SK-N-DZ (cell line): ENCODE measurements at regions not wholly inside any gene's neighbourhood (a gene's known extent, or its start where the extent isn't known, plus 50 kb on each side); places are given as distances from the start of the nearest gene placed in this dataset.
"Not testable (repeated sequence)": the region's sequence is repeated elsewhere in the genome, so short reads cannot be mapped to it uniquely, and the experiment has no call there.

Experiments used
- DNase-seq: peaks from one replicate; pipeline ENCODE4 v3.0.0-alpha.2; 2015; ENCODE audit warnings: low spot score

- DNase-seq = peak; percentile 54
Observed at GRCh38 chr15:69554279-69554961, 101.8 kb downstream of the RPLP1 start.

GRCh38 chr15:69555080-69555479 lies 102.5 kb downstream of the RPLP1 start:
- no peak for DNase-seq

GRCh38 chr15:69556344-69556743 lies 103.7 kb downstream of the RPLP1 start:
- no peak for DNase-seq

GRCh38 chr15:69557020-69557706 lies 104.5 kb downstream of the RPLP1 start:
- no peak for DNase-seq

GRCh38 chr15:69557707-69558409 lies 105.2 kb downstream of the RPLP1 start:
- no peak for DNase-seq

- DNase-seq = no peak
Observed at GRCh38 chr15:69559440-69560190, 107.0 kb downstream of the RPLP1 start.

GRCh38 chr15:69561071-69561784 lies 108.6 kb downstream of the RPLP1 start:
- DNase-seq = no peak

- DNase-seq = no peak
Observed at GRCh38 chr15:69562116-69562515, 109.5 kb downstream of the RPLP1 start.

- DNase-seq = no peak
Observed at GRCh38 chr15:69562564-69562963, 109.9 kb downstream of the RPLP1 start.

GRCh38 chr15:69565066-69565655 lies 112.5 kb downstream of the RPLP1 start:
- DNase-seq = no peak

GRCh38 chr15:69567238-69567760 lies 114.7 kb downstream of the RPLP1 start:
- not testable (repeated sequence) for DNase-seq

- DNase-seq = no peak
Observed at GRCh38 chr15:69568173-69569009, 115.8 kb downstream of the RPLP1 start.

- DNase-seq = no peak
Observed at GRCh38 chr15:69570454-69570853, 117.8 kb downstream of the RPLP1 start.

GRCh38 chr15:69570997-69571396 lies 118.4 kb downstream of the RPLP1 start:
- no peak for DNase-seq

- DNase-seq = not testable (repeated sequence)
Observed at GRCh38 chr15:69573278-69573677, 120.7 kb downstream of the RPLP1 start.

GRCh38 chr15:69573815-69574475 lies 121.3 kb downstream of the RPLP1 start:
- no peak for DNase-seq

- DNase-seq = no peak
Observed at GRCh38 chr15:69574506-69574905, 121.9 kb downstream of the RPLP1 start.

GRCh38 chr15:69575387-69575786 lies 122.8 kb downstream of the RPLP1 start:
- DNase-seq = no peak

- DNase-seq = no peak
Observed at GRCh38 chr15:69576035-69576526, 123.5 kb downstream of the RPLP1 start.
